Tibial nerve (tissue), 4 donors: ENCODE measurements at regions not wholly inside any gene's neighbourhood (a gene's known extent, or its start where the extent isn't known, plus 50 kb on each side); places are given as distances from the start of the nearest gene placed in this dataset.

Experiments
- DNase-seq, 2 donors: peaks; one replicate each; pipeline ENCODE4 v3.0.0-alpha.2; 2019; ENCODE audit warnings: low spot score in 2 of 2
- H3K27ac ChIP-seq, 4 donors: fragments of 200-600 bp; sonication (generic) in 3 of 4; one replicate each; pipeline ENCODE4 v1.5.1; 2017 to 2019; ENCODE audit warnings: mild to moderate bottlenecking in 1 of 4
- H3K27me3 ChIP-seq, 2 donors: fragments of 200-600 bp; sonication (generic) in 1 of 2; one replicate each; pipeline versions ENCODE4 v1.5.1 to v1.6.0; 2017 to 2019
- H3K36me3 ChIP-seq, 3 donors: fragments of 200-600 bp; sonication (generic); one replicate each; pipeline ENCODE4 v1.5.1; 2018 to 2019
- H3K4me1 ChIP-seq, 4 donors: fragments of 200-600 bp; sonication (generic) in 3 of 4; one replicate each; pipeline ENCODE4 v1.5.1; 2017 to 2019
- H3K4me3 ChIP-seq, 4 donors: fragments of 200-600 bp; sonication (generic) in 3 of 4; one replicate each; pipeline ENCODE4 v1.5.1; 2017 to 2019; ENCODE audit warnings: mild to moderate bottlenecking in 1 of 4, moderate library complexity in 1 of 4
- H3K9me3 ChIP-seq, 4 donors: fragments of 200-600 bp; sonication (generic) in 3 of 4; one replicate each; pipeline ENCODE4 v1.5.1; 2017 to 2019
- CTCF ChIP-seq, 5 experiments: fragments of 200-600 bp in 3 of 5; fragments of 450-650 bp in 2 of 5; sonication (generic) in 3 of 5; IDR thresholded peaks; one replicate each; pipeline ENCODE4 v1.5.1; 2016 to 2019; ENCODE audit warnings: antibody characterized with exemption in 5 of 5, mild to moderate bottlenecking in 3 of 5, moderate library complexity in 2 of 5
- EP300 ChIP-seq, 2 donors: sonication (generic); formaldehyde crosslinking; IDR thresholded peaks; one replicate each; pipeline ENCODE4 v1.6.1; 2017; ENCODE audit warnings: antibody characterized with exemption in 2 of 2, mild to moderate bottlenecking in 1 of 2
- POLR2A ChIP-seq, 2 donors: fragments of 450-650 bp; IDR thresholded peaks; one replicate each; pipeline ENCODE4 v1.6.1; 2017; ENCODE audit warnings: antibody characterized with exemption in 2 of 2, mild to moderate bottlenecking in 2 of 2, moderate library complexity in 2 of 2
- WGBS, 2 donors: methylation state at CpG; one replicate each; pipeline ENCODE4 v1.1.5; 2018; 5-methylcytosine and 5-hydroxymethylcytosine counted together

- no peaks in the 10 kb centered on the region for H3K9me3 ChIP-seq
- no peaks in the 10 kb centered on the region for H3K4me1 ChIP-seq
- H3K4me3 ChIP-seq, result no peak overlapping the region
- TF ChIP-seq POLR2A (IDR thresholded peaks at IDR 0.05) (no peak), EP300 (IDR thresholded peaks at IDR 0.05) (no peak), CTCF (IDR thresholded peaks at IDR 0.05) (no peak)
- DNase-seq, result no peak
- H3K36me3 ChIP-seq, result no peaks in the 10 kb centered on the region
- H3K27ac ChIP-seq, result no peak overlapping the region
- no peaks in the 10 kb centered on the region for H3K27me3 ChIP-seq
- WGBS, 2 donors, result 89 to 94% methylated on average over 2 to 3 of the region's 3 CpGs
Observed at GRCh38 chr9:15080401-15080800, 170.2 kb upstream of the FREM1 start.

GRCh38 chr9:15079989-15080388 is 169.8 kb upstream of the FREM1 start:
- Histone ChIP-seq H3K4me1 (no peaks in the 10 kb centered on the region), H3K27ac (no peak overlapping the region), H3K9me3 (no peaks in the 10 kb centered on the region), H3K27me3 (no peaks in the 10 kb centered on the region), H3K4me3 (no peak overlapping the region), H3K36me3 (no peaks in the 10 kb centered on the region)
- WGBS, 2 donors, result 73 to 82% methylated on average over 3 of the region's 3 CpGs
- TF ChIP-seq EP300 (IDR thresholded peaks at IDR 0.05) (no peak), CTCF (IDR thresholded peaks at IDR 0.05) (no peak), POLR2A (IDR thresholded peaks at IDR 0.05) (no peak)
- DNase-seq, result no peak

GRCh38 chr9:15077946-15078729 is 167.9 kb upstream of the FREM1 start:
- TF ChIP-seq CTCF (IDR thresholded peaks at IDR 0.05), result no peak
- TF ChIP-seq POLR2A (IDR thresholded peaks at IDR 0.05), result no peak
- no peak for TF ChIP-seq EP300 (IDR thresholded peaks at IDR 0.05)
- H3K4me3 ChIP-seq, result no peak overlapping the region
- H3K4me1 ChIP-seq, result no peaks in the 10 kb centered on the region
- no peaks in the 10 kb centered on the region for H3K27me3 ChIP-seq
- DNase-seq, result no peak
- no peaks in the 10 kb centered on the region for H3K9me3 ChIP-seq
- no peak overlapping the region for H3K27ac ChIP-seq
- WGBS, 2 donors, result 78% methylated on average over 7 of the region's 7 CpGs
- H3K36me3 ChIP-seq, result no peaks in the 10 kb centered on the region

GRCh38 chr9:15073620-15074019 is 163.4 kb upstream of the FREM1 start:
- H3K27me3 ChIP-seq, result no peaks in the 10 kb centered on the region
- no peak for DNase-seq
- no peak overlapping the region for H3K4me3 ChIP-seq
- no peaks in the 10 kb centered on the region for H3K4me1 ChIP-seq
- WGBS, 2 donors, result 64 to 91% methylated on average over 2 of the region's 2 CpGs
- no peaks in the 10 kb centered on the region for H3K9me3 ChIP-seq
- TF ChIP-seq CTCF (IDR thresholded peaks at IDR 0.05) (no peak), POLR2A (IDR thresholded peaks at IDR 0.05) (no peak)
- H3K27ac ChIP-seq, result no peak overlapping the region
- no peaks in the 10 kb centered on the region for H3K36me3 ChIP-seq

GRCh38 chr9:15070716-15071115 is 160.5 kb upstream of the FREM1 start:
- Histone ChIP-seq H3K4me3 (no peak overlapping the region), H3K27me3 (no peaks in the 10 kb centered on the region), H3K27ac (no peak overlapping the region), H3K4me1 (no peaks in the 10 kb centered on the region), H3K9me3 (no peaks in the 10 kb centered on the region), H3K36me3 (no peaks in the 10 kb centered on the region)
- TF ChIP-seq CTCF (IDR thresholded peaks at IDR 0.05) (no peak), EP300 (IDR thresholded peaks at IDR 0.05) (no peak), POLR2A (IDR thresholded peaks at IDR 0.05) (no peak)
- 82 to 84% methylated on average over 2 of the region's 2 CpGs for WGBS, 2 donors
- DNase-seq, result no peak
